Peyer's patch (tissue), 4 donors: ENCODE measurements at regions not wholly inside any gene's neighbourhood (a gene's known extent, or its start where the extent isn't known, plus 50 kb on each side); places are given as distances from the start of the nearest gene placed in this dataset.

Source experiments
- DNase-seq, 3 donors: peaks; one replicate each; pipeline ENCODE4 v3.0.0-alpha.2; 2017 to 2019
- H3K27ac ChIP-seq, 4 donors: fragments of 200-600 bp; sonication (generic); one replicate each; pipeline ENCODE4 v1.5.1; 2016 to 2019
- H3K27me3 ChIP-seq, 2 donors: fragments of 200-600 bp; sonication (generic); one replicate each; pipeline ENCODE4 v1.5.1; 2019
- H3K36me3 ChIP-seq, 3 donors: fragments of 200-600 bp; sonication (generic); one replicate each; pipeline ENCODE4 v1.5.1; 2016 to 2019
- H3K4me1 ChIP-seq, 4 donors: fragments of 200-600 bp; sonication (generic); one replicate each; pipeline ENCODE4 v1.5.1; 2016 to 2019
- H3K4me3 ChIP-seq, 4 donors: fragments of 200-600 bp; sonication (generic); 1 replicate in 3 of 4; 2 replicates in 1 of 4; pipeline ENCODE4 v1.5.1; 2016 to 2019; ENCODE audit warnings: mild to moderate bottlenecking in 1 of 4
- H3K9me3 ChIP-seq, 4 donors: fragments of 200-600 bp; sonication (generic); one replicate each; pipeline ENCODE4 v1.5.1; 2016 to 2019; ENCODE audit warnings: mild to moderate bottlenecking in 1 of 4
- POLR2A ChIP-seq, 2 donors: fragments of 450-650 bp; IDR thresholded peaks; one replicate each; pipeline ENCODE4 v1.5.1; 2017; ENCODE audit warnings: antibody characterized with exemption in 2 of 2, mild to moderate bottlenecking in 2 of 2, moderate library complexity in 2 of 2
- TF ChIP-seq, protein P1 (sequence below), 6 experiments: fragments of 450-650 bp in 4 of 6; fragments of 200-600 bp in 2 of 6; sonication (generic) in 1 of 6; IDR thresholded peaks; one replicate each; pipeline ENCODE4 v1.5.1; 2017 to 2019; ENCODE audit warnings: antibody characterized with exemption in 6 of 6, mild to moderate bottlenecking in 3 of 6, moderate library complexity in 1 of 6

DNA sequence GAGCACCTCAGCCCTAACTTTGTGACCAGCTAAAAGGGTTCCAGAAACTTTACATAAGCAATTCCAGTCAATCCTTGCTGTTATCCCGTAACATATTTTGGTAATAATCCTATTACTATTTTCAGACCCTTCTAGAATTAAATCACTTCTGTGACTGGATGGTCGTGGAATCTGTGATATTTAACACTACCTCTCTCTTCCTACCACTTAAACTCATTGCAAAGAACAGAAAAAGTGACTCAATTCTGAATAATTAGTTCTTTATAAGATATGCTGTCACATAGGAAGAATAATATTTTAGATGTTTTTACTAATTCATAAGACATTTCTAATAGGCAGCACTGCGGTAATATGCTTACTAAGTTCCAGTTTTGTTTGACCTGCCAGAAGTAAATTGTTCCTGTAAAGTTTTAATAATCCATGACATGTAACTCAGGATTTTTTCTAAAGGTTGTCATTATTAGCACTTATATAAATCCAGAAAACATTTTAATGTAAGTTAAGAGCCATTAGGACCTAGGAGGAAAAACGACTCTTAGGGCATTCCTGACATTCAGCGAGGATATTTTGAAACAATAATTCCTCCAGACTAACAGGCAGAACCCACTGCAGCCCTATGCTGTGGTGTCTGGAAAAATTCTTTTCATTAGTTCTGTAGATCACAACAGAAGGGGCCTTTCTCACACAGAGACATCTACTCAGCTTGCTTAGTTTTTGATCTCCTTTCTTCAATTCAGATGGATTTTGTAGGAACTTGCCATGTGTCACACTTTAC lies 113.3 kb upstream of the MBNL1 start:
- Histone ChIP-seq H3K4me1 (no peaks in the 10 kb centered on the region), H3K27ac (no peak overlapping the region)

DNA sequence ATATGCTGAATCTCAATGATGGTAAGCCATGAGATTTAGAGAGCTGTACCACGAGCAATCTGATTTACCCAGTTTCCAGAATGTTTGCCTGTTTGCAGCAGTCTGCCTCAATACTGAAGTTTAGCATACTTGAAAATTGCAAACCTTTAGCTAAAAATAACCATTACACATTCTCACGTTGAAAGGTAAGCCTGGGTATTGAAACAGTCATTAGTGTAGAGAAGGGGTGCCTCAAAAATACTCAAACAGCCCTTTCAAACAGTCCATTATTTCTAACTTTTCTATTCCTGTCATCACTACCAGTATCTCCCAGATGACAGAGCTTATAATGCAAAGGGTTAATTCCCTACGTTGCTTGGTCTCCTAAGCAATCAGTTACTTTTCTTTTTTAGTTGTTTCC lies 111.8 kb upstream of the MBNL1 start:
- H3K9me3 ChIP-seq = no peaks in the 10 kb centered on the region
- H3K4me1 ChIP-seq = no peaks in the 10 kb centered on the region
- no peaks in the 10 kb centered on the region for H3K36me3 ChIP-seq

More for the DNA sequence above, 113.3 kb upstream of the MBNL1 start:
- Histone ChIP-seq H3K27me3 (no peaks in the 10 kb centered on the region), H3K9me3 (no peaks in the 10 kb centered on the region), H3K4me3 (no peak overlapping the region), H3K36me3 (no peaks in the 10 kb centered on the region)
- DNase-seq = no peak
- TF ChIP-seq, protein P1, sequence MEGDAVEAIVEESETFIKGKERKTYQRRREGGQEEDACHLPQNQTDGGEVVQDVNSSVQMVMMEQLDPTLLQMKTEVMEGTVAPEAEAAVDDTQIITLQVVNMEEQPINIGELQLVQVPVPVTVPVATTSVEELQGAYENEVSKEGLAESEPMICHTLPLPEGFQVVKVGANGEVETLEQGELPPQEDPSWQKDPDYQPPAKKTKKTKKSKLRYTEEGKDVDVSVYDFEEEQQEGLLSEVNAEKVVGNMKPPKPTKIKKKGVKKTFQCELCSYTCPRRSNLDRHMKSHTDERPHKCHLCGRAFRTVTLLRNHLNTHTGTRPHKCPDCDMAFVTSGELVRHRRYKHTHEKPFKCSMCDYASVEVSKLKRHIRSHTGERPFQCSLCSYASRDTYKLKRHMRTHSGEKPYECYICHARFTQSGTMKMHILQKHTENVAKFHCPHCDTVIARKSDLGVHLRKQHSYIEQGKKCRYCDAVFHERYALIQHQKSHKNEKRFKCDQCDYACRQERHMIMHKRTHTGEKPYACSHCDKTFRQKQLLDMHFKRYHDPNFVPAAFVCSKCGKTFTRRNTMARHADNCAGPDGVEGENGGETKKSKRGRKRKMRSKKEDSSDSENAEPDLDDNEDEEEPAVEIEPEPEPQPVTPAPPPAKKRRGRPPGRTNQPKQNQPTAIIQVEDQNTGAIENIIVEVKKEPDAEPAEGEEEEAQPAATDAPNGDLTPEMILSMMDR (IDR thresholded peaks at IDR 0.05) = no peak
- no peak for TF ChIP-seq POLR2A (IDR thresholded peaks at IDR 0.05)

DNA sequence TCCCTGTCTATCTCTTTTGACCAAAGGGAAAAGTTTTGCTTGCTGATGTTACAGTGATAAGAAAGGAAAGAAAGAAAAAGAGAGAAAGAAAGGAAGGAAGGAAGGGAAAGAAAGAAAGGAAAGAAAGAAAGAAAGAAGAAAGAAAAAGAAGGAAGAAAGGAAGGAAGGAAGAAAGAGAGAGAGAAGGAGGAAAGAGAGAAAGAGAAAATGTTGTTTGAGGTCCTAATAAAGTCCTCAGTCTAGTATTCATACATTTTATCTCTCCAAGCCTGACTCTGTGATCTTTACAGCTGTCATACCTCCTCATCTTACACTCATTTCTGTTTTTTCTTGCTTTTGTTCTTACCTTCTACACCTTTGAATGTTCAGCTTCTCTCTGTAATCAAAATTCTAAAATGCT lies 111.4 kb upstream of the MBNL1 start:
- Histone ChIP-seq H3K9me3 (no peaks in the 10 kb centered on the region), H3K27ac (no peak overlapping the region), H3K4me3 (no peak overlapping the region), H3K36me3 (no peaks in the 10 kb centered on the region), H3K4me1 (no peaks in the 10 kb centered on the region), H3K27me3 (no peaks in the 10 kb centered on the region)
- no peak for DNase-seq
- no peak for TF ChIP-seq POLR2A (IDR thresholded peaks at IDR 0.05)
- TF ChIP-seq, protein P1 (IDR thresholded peaks at IDR 0.05) = no peak

More for the DNA sequence above, 111.8 kb upstream of the MBNL1 start:
- no peak for TF ChIP-seq POLR2A (IDR thresholded peaks at IDR 0.05)
- TF ChIP-seq, protein P1 (IDR thresholded peaks at IDR 0.05) = no peak
- Histone ChIP-seq H3K4me3 (no peak overlapping the region), H3K27me3 (no peaks in the 10 kb centered on the region), H3K27ac (no peak overlapping the region)
- DNase-seq = no peak

DNA sequence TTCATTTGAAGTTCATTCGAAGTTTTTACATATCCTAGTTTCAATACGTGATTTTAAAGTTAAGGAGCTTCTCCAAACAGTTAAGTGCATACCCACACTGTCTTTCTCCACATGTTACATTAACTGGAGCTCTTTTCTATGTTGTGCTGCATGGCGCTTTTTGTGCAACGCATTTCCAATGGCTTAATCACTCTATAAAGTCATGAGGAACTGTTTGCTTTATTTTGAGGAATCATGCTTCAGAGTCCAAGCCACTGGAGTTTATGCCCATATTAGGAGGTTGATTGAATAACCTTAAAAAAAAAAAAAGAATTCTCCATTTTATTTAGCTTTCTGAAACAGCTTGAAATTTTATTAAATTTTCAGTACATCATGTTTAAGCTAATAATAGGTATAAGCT lies 109.4 kb upstream of the MBNL1 start:
- Histone ChIP-seq H3K27ac (no peak overlapping the region), H3K9me3 (no peaks in the 10 kb centered on the region), H3K4me1 (no peaks in the 10 kb centered on the region), H3K27me3 (no peaks in the 10 kb centered on the region), H3K4me3 (no peak overlapping the region), H3K36me3 (no peaks in the 10 kb centered on the region)
- TF ChIP-seq POLR2A (IDR thresholded peaks at IDR 0.05) = no peak
- TF ChIP-seq, protein P1 (IDR thresholded peaks at IDR 0.05) = no peak
- no peak for DNase-seq

DNA sequence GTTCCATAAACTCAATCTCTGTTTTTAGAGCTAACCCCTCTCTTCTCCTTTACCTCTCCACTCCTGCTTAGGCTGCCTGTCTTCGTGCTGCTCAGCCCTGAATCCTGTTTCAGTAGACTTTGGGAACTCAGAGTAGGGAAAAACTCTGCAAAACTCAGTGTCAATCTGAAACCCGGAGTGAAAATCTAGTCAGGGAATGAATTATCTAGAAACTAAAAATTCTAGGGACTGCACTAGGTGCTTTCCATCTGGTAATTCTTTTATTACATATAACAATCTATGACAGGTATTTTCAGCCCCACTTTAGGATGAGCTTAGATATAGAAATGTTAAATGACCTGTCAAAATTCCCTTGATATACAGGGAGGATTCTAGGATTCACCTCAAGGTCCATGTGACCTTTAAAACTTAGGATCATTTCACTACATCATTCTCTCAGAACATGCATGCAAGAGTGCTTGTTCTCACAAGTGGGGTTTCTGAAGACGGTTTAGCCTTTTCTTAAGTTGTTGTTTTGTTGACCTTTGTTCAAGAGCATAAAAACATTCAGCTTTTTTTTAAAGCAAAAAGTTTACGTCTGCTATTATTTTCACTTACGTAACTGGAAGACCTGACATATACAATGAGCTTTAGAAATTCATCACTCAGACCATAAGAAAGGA lies 108.2 kb upstream of the MBNL1 start:
- TF ChIP-seq, protein P1 (IDR thresholded peaks at IDR 0.05) = no peak
- no peak for TF ChIP-seq POLR2A (IDR thresholded peaks at IDR 0.05)

More for the DNA sequence above, 108.2 kb upstream of the MBNL1 start:
- H3K9me3 ChIP-seq = no peaks in the 10 kb centered on the region
- no peaks in the 10 kb centered on the region for H3K36me3 ChIP-seq
- no peak overlapping the region for H3K27ac ChIP-seq
- H3K4me3 ChIP-seq = no peak overlapping the region
- no peaks in the 10 kb centered on the region for H3K27me3 ChIP-seq
- DNase-seq = no peak
- H3K4me1 ChIP-seq = no peaks in the 10 kb centered on the region
